ENCODE measurements at regions not wholly inside any gene's neighbourhood (a gene's known extent, or its start where the extent isn't known, plus 50 kb on each side); places are given as distances from the start of the nearest gene placed in this dataset.
"Not testable (repeated sequence)": the region's sequence is repeated elsewhere in the genome, so short reads cannot be mapped to it uniquely, and the experiment has no call there.

- DNase-seq (ENCODE audit: low spot score): no peak
Measured at GRCh38 chr18:5021558-5021957, 175.5 kb downstream of the AKAIN1 start.

- no peak for DNase-seq (ENCODE audit: low spot score)
Measured at GRCh38 chr18:5015213-5015612, 181.8 kb downstream of the AKAIN1 start.

- DNase-seq (ENCODE audit: low spot score): not testable (repeated sequence)
Measured at GRCh38 chr18:5004031-5004820, 192.8 kb downstream of the AKAIN1 start.

- DNase-seq (ENCODE audit: low spot score): no peak
Measured at GRCh38 chr18:4994710-4995109, 202.3 kb downstream of the AKAIN1 start.

GRCh38 chr18:4987452-4988405, 209.3 kb downstream of the AKAIN1 start:
- DNase-seq (ENCODE audit: low spot score): no peak

GRCh38 chr18:4986677-4987076, 210.4 kb downstream of the AKAIN1 start:
- no peak for DNase-seq (ENCODE audit: low spot score)

- no peak for DNase-seq (ENCODE audit: low spot score)
Measured at GRCh38 chr18:4986066-4986465, 211.0 kb downstream of the AKAIN1 start.

GRCh38 chr18:4961121-4961909, 235.7 kb downstream of the AKAIN1 start:
- DNase-seq (ENCODE audit: low spot score): no peak

GRCh38 chr18:4960578-4960977, 236.5 kb downstream of the AKAIN1 start:
- no peak for DNase-seq (ENCODE audit: low spot score)

- no peak for DNase-seq (ENCODE audit: low spot score)
Measured at GRCh38 chr18:4931209-4931608, 265.8 kb downstream of the AKAIN1 start.

GRCh38 chr18:4921548-4921947, 275.5 kb downstream of the AKAIN1 start:
- no peak for DNase-seq (ENCODE audit: low spot score)

- not testable (repeated sequence) for DNase-seq (ENCODE audit: low spot score)
Measured at GRCh38 chr18:4917509-4917908, 279.5 kb downstream of the AKAIN1 start.

GRCh38 chr18:4908328-4908727, 288.7 kb downstream of the AKAIN1 start:
- DNase-seq (ENCODE audit: low spot score): no peak

GRCh38 chr18:4906856-4907255, 290.2 kb downstream of the AKAIN1 start:
- DNase-seq (ENCODE audit: low spot score): no peak

- DNase-seq (ENCODE audit: low spot score): no peak
Measured at GRCh38 chr18:4888251-4889040, 308.6 kb downstream of the AKAIN1 start.

GRCh38 chr18:4878480-4878879, 318.6 kb downstream of the AKAIN1 start:
- DNase-seq (ENCODE audit: low spot score): no peak

- no peak for DNase-seq (ENCODE audit: low spot score)
Measured at GRCh38 chr18:4871197-4871596, 325.9 kb downstream of the AKAIN1 start.

- DNase-seq (ENCODE audit: low spot score): no peak
Measured at GRCh38 chr18:4870177-4870773, 326.8 kb downstream of the AKAIN1 start.

- DNase-seq (ENCODE audit: low spot score): no peak
Measured at GRCh38 chr18:4869155-4869554, 327.9 kb downstream of the AKAIN1 start.

GRCh38 chr18:4858379-4859127, 338.5 kb downstream of the AKAIN1 start:
- DNase-seq (ENCODE audit: low spot score): no peak

Measured in COLO829 (cell line).